Gastrocnemius medialis (tissue), 4 donors: ENCODE measurements at regions not wholly inside any gene's neighbourhood (a gene's known extent, or its start where the extent isn't known, plus 50 kb on each side); places are given as distances from the start of the nearest gene placed in this dataset.

Source experiments
- ATAC-seq, 2 donors: fragments of 150-250 bp; one replicate each; pipeline ENCODE4 v1.9.1; 2016
- DNase-seq, 2 donors: peaks; one replicate each; pipeline ENCODE4 v3.0.0-alpha.2; 2019
- H3K27ac ChIP-seq, 4 donors: fragments of 200-600 bp; sonication (generic); 1 replicate in 1 of 4; 2 replicates in 3 of 4; pipeline ENCODE4 v1.5.1; 2016 to 2018; ENCODE audit warnings: mild to moderate bottlenecking in 2 of 4, moderate library complexity in 1 of 4
- H3K27me3 ChIP-seq, 3 donors: fragments of 200-600 bp; sonication (generic) in 2 of 3; 1 replicate in 1 of 3; 2 replicates in 2 of 3; pipeline versions ENCODE4 v1.5.1 to v1.6.0; 2016 to 2019; ENCODE audit warnings: mild to moderate bottlenecking in 1 of 3, moderate library complexity in 1 of 3
- H3K36me3 ChIP-seq, 2 donors: fragments of 200-600 bp; sonication (generic) in 1 of 2; one replicate each; pipeline ENCODE4 v1.5.1; 2017 to 2018
- H3K4me1 ChIP-seq, 2 donors: fragments of 200-600 bp; sonication (generic) in 1 of 2; one replicate each; pipeline ENCODE4 v1.5.1; 2016 to 2017; ENCODE audit warnings: mild to moderate bottlenecking in 2 of 2
- H3K4me3 ChIP-seq, 4 donors: fragments of 200-600 bp; sonication (generic) in 3 of 4; 1 replicate in 1 of 4; 2 replicates in 3 of 4; pipeline ENCODE4 v1.5.1; 2016 to 2019; ENCODE audit warnings: mild to moderate bottlenecking in 2 of 4
- H3K9me3 ChIP-seq, 3 donors: fragments of 200-600 bp; sonication (generic) in 2 of 3; 1 replicate in 1 of 3; 2 replicates in 2 of 3; pipeline ENCODE4 v1.5.1; 2016 to 2019
- POLR2A ChIP-seq, 2 donors: fragments of 450-650 bp; IDR thresholded peaks; one replicate each; pipeline ENCODE4 v1.6.1; 2017; ENCODE audit warnings: antibody characterized with exemption in 2 of 2, mild to moderate bottlenecking in 2 of 2, moderate library complexity in 2 of 2
- in situ Hi-C, 4 donors: fragments of 200-750 bp; cut with MboI; loops; one replicate each; pipeline versions ENCODE4 v1.15.0 to v1.8.0; 2017; ENCODE audit warnings: low sequenced_read_pairs in 4 of 4
- intact Hi-C: fragments of 100-400 bp; cut with DNase I; formaldehyde crosslinking; loops from one replicate; pipeline ENCODE4 v1.15.1; 2023; ENCODE audit warnings: low total_unique reads
- TF ChIP-seq, protein P1 (sequence below), 5 experiments: fragments of 450-650 bp in 3 of 5; fragments of 200-600 bp in 2 of 5; sonication (generic) in 2 of 5; IDR thresholded peaks in 4 of 5; conservative IDR thresholded peaks in 1 of 5; 1 replicate in 4 of 5; 2 replicates in 1 of 5; pipeline ENCODE4 v1.5.1; 2016 to 2019; ENCODE audit warnings: antibody characterized with exemption in 5 of 5, mild to moderate bottlenecking in 3 of 5, moderate library complexity in 3 of 5

DNA sequence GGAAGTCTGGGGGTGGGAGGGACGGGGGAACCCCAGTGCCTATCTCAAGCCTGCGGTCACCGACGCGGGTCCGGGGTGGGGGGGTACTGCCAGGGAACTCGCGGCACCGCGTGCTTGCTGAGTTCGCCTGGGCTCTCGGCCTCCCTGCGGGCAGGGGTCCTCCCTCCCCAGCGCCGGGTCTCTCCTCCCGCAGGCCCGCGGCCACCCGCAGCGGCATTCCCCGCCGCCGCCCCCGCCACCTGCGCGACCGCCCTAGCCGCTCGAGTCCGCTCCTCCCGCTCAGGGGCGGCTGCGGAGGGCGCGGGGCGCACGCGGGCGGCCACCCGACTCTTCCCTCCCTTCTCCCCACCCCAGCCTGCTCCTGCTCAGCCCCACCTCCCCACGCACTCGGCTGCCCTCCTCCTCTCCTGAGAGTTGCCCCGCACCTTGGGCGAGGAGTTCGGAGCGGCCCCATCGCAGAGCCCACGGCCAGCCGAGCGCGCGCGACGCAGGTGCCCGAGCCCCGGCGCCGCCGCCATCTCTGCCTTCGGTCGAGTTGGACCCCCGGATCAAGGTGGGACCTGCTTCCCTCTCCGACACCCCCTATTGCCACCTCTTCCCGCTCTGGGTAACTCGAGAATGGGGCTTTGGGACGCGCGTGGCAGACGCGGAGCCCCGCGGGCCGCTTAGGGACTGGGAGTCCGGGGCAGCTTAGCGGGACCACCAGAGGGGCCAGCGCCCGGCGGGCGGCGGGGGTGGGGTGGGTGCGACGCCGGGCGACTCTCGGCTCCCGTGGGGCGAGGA is 105.0 kb downstream of the LEPR start:
- Histone ChIP-seq H3K4me1 (peaks cover 0 to 11% of the 10 kb centered on the region in 2 donors), H3K4me3 (peak overlapping the region; percentile 56 to 68 (median 64)), H3K36me3 (no peaks in the 10 kb centered on the region), H3K9me3 (no peaks in the 10 kb centered on the region), H3K27ac (peak overlapping the region; percentile 7 to 57 (median 42)), H3K27me3 (peaks cover 23 to 38% (median 29%) of the 10 kb centered on the region in 3 donors)
- in situ Hi-C loops (no loop called here), intact Hi-C loops (loop anchor here (5.0 kb wide), 1 partner anchor 48 kb away; no protein-coding TSS in a partner anchor)
- TF ChIP-seq, protein P1, sequence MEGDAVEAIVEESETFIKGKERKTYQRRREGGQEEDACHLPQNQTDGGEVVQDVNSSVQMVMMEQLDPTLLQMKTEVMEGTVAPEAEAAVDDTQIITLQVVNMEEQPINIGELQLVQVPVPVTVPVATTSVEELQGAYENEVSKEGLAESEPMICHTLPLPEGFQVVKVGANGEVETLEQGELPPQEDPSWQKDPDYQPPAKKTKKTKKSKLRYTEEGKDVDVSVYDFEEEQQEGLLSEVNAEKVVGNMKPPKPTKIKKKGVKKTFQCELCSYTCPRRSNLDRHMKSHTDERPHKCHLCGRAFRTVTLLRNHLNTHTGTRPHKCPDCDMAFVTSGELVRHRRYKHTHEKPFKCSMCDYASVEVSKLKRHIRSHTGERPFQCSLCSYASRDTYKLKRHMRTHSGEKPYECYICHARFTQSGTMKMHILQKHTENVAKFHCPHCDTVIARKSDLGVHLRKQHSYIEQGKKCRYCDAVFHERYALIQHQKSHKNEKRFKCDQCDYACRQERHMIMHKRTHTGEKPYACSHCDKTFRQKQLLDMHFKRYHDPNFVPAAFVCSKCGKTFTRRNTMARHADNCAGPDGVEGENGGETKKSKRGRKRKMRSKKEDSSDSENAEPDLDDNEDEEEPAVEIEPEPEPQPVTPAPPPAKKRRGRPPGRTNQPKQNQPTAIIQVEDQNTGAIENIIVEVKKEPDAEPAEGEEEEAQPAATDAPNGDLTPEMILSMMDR (IDR thresholded peaks at IDR 0.05 in 4 of 5, conservative IDR thresholded peaks at IDR 0.05 in 1 of 5), result no peak
- no peak for TF ChIP-seq POLR2A (IDR thresholded peaks at IDR 0.05)
- DNase-seq, result no peak
- ATAC-seq, result peak in 1 of 2 donors; percentile 27

DNA sequence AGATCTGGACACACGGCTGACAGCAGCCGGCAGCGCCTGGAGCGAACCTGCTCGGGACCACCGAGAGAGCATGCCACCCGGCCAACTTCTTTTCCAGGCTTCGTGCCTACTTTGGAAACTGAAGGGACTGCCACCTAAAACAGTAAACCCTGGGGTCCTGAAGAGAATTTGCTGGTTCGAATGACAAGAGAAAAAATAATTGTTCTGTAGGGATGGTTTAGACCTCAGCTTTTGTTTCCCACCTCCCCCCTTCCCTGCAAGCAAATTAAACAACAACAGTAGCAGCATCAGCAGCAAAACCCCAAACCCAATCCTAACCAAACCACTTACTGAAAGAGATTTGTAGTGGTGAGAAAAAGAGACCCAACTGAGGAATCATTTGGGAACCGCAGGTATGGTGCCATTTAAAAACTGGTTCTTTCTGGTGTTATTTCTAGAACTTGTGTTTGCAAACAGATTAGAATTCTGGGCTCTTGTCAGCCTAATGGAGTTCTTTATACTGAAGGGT is 105.6 kb downstream of the LEPR start:
- peak in 1 of 2 donors; percentile 11 for ATAC-seq
- intact Hi-C loops (loop anchor here (5.0 kb wide), 1 partner anchor 49 kb away; no protein-coding TSS in a partner anchor), in situ Hi-C loops (no loop called here)

DNA sequence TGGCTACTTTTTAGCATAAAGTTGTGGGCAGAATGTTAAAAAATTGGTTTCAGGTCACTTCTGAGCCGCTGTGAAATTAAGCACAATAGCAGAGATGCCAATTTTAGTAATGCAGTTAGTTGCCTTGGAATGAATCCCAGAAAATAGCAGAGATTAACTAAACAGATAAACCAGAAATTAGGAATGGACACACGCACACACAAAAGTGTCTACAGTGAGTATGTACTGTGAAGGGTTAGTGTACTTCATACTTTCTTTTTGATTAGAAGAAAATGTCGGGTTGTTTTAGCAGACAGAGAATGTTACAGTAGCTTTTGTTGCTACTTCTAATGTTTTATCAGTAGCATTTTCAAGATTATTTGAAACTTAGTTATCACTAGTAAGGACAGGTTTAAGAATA is 106.7 kb downstream of the LEPR start:
- intact Hi-C loops, result loop anchor here (5.0 kb wide), 1 partner anchor 50 kb away; no protein-coding TSS in a partner anchor
- Histone ChIP-seq H3K27me3 (peaks cover 23 to 38% (median 29%) of the 10 kb centered on the region in 3 donors), H3K36me3 (no peaks in the 10 kb centered on the region), H3K27ac (peak overlapping the region; percentile 1 to 50 (median 9)), H3K4me1 (peaks cover 0 to 11% of the 10 kb centered on the region in 2 donors), H3K4me3 (peak overlapping the region in 3 of 4 donors; percentile 8 to 27 (median 10)), H3K9me3 (no peaks in the 10 kb centered on the region)
- in situ Hi-C loops, result no loop called here
- ATAC-seq (peak in 1 of 2 donors; percentile 27), DNase-seq (no peak)
- no peak for TF ChIP-seq POLR2A (IDR thresholded peaks at IDR 0.05)
- TF ChIP-seq, protein P1 (IDR thresholded peaks at IDR 0.05 in 4 of 5, conservative IDR thresholded peaks at IDR 0.05 in 1 of 5), result no peak

More for the DNA sequence above, 105.6 kb downstream of the LEPR start:
- no peak for TF ChIP-seq POLR2A (IDR thresholded peaks at IDR 0.05)
- TF ChIP-seq, protein P1 (IDR thresholded peaks at IDR 0.05 in 4 of 5, conservative IDR thresholded peaks at IDR 0.05 in 1 of 5), result no peak
- Histone ChIP-seq H3K4me3 (peak overlapping the region; percentile 56 to 68 (median 64)), H3K36me3 (no peaks in the 10 kb centered on the region), H3K27me3 (peaks cover 23 to 38% (median 29%) of the 10 kb centered on the region in 3 donors), H3K9me3 (no peaks in the 10 kb centered on the region), H3K4me1 (peaks cover 0 to 11% of the 10 kb centered on the region in 2 donors), H3K27ac (peak overlapping the region; percentile 7 to 57 (median 42))
- no peak for DNase-seq

DNA sequence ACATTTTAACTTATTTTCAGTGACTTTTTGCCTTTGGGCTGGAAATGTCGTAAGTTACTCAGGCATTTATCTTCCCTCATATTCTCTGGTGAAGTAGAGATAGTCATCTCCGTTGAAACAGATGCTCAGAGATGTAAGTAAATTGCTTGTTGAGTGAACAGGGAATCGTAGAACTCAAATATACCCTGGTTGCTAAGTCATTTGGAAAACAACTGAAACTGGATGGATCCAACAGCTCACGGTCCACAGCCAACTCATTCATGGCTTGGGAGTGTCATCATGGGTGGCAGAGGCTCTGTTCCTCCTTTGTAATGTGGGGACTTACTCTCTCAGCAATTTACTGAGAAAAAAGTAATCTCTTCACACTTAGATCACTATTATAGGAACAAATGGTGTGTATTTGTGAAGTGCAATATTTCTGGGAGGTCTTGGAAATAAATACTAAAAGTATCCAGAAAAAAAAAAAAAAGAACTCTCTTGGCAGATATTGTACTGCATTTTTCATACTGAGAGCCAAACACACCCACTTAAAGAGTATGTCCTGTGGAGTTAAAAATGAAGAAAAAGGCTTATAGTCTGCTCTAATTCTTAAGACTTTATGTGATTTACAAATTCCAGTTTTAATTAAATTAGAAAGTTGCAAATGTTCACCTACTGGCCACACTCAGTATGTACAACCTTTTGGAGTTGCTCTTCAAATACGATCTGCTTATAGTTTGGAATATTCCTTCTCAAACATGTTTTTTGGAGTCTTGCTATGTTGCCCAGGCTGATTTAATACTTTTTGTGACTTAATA is 107.4 kb downstream of the LEPR start:
- peak overlapping the region in 3 of 4 donors; percentile 8 to 27 (median 10) for H3K4me3 ChIP-seq
- TF ChIP-seq, protein P1 (IDR thresholded peaks at IDR 0.05 in 4 of 5, conservative IDR thresholded peaks at IDR 0.05 in 1 of 5), result peak in 1 of 5 experiments; percentile 22
- no peak for TF ChIP-seq POLR2A (IDR thresholded peaks at IDR 0.05)
- peaks cover 0 to 11% of the 10 kb centered on the region in 2 donors for H3K4me1 ChIP-seq
- peaks cover 23 to 38% (median 29%) of the 10 kb centered on the region in 3 donors for H3K27me3 ChIP-seq
- H3K9me3 ChIP-seq, result no peaks in the 10 kb centered on the region
- in situ Hi-C loops (no loop called here), intact Hi-C loops (loop anchor here (5.0 kb wide), 1 partner anchor 51 kb away; no protein-coding TSS in a partner anchor)
- ATAC-seq (no peak), DNase-seq (no peak)
- no peaks in the 10 kb centered on the region for H3K36me3 ChIP-seq
- peak overlapping the region; percentile 1 to 50 (median 9) for H3K27ac ChIP-seq
